ENCODE measurements at regions not wholly inside any gene's neighbourhood (a gene's known extent, or its start where the extent isn't known, plus 50 kb on each side); places are given as distances from the start of the nearest gene placed in this dataset.
"Not testable (repeated sequence)": the region's sequence is repeated elsewhere in the genome, so short reads cannot be mapped to it uniquely, and the experiment has no call there.

DNA sequence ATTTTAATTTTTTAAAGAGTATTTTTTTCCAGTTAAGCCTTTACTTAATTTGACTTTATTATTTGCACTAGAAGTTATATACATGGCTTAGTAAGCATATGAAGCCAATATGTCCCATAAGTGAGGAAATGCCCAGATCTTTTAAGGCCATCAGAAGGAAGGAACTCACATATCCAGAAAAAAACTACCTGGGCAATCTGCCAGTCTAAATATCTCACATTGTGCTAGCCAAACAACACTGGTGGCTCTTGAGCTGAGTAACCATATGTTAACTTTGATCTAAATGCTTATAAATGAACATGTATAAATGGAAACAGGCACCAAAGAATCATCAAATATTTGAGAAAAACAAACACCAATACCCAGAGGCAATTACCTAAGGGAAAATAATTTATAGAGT is 138.6 kb upstream of the APOOL start:
- DNase-seq = no peak

DNA sequence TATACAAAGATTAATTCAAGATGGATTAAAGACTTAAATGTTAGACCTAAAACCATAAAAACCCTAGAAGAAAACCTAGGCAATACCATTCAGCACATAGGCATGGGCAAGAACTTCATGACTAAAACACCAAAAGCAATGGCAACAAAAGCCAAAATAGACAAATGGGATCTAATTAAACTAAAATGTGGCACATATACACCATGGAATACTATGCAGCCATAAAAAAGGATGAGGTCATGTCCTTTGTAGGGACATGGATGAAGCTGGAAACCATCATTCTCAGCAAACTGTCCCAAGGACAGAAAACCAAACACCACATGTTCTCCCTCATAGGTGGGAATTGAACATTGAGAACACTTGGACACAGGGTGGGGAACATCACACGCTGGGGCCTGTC is 133.4 kb upstream of the APOOL start:
- DNase-seq = not testable (repeated sequence)

DNA sequence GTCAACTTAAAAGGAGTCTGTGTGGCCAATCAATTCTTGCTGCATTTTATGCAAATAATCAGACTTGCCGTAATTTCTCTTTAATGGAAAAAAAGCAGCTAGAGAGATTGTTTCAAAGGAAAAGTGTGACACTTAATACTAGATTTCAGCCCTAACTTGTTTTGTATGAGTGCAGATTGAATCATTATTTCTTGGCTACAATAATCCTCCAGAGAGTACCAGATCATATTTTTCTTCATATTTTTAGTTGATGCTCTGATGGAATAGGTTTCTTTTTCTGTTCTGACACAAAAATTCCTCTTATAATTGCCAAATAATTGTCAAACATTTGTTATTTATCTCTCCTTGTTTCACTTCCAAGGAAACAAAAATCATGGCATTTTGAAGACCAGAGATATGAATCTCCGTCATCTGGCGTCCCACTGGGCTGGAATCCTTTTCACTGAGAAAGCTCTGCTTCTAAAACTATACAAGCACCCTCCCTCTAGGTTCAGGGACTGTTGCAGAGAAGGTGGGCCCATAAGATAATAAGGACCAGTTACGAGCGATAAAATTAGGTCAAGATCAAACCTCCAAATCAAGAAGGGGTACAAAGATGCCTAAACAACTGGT is 131.4 kb upstream of the APOOL start:
- DNase-seq = not testable (repeated sequence)

DNA sequence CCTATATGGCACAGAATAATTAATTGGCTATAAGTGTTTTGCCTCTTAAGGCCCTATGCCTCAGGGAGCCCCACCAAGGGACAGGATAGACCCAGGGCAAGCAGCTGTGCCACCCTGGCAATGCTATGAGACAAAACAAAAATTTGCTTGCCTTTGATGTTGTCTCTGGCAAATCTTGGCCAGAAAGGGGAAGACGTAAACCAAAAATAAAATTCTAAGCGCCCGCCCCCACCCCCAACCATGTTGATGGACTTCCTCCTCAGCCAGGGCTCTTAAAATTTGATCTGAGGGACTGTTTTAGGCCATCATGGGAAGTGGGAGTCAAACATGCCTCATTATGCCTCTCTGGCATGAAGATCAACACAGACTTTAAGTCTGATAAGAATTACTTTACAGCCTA is 130.5 kb upstream of the APOOL start:
- DNase-seq = no peak

DNA sequence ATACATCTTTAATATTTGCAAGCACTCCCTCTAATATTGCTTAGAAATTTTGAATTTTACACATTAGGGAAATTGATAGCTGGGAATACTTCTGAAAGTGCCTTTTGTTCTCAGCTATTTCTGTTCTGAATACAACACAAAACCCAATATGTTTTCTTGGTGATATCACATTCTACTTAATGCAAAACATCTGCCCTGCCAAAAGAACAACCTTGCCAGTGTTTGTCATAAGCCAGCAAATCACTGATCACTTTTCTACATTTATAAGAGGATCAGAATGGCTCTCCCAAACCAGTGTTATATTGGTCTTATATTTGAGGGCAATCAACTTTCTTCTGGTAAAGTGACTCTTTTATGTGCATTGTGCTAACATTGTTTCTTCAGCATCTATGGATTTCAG is 126.8 kb upstream of the APOOL start:
- DNase-seq = no peak

DNA sequence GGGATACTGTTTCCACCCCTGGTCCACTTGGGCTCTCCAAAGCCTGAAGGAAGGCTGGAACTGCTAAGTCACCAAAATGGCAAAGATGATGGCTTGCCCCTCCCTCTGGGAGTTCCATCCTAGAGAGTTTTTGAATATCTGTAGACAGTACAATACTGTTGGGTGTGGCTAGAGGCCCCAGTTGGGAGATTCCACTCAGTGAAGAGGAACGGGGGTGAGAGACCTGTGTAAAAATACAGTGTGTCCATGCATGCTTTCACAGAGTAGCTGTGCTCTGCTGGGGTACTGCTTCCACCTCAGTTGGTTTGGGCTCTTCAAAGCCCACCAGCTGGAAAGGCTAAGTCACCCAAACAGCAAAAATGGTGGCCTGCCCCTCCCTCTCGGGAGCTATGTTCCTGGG is 109.8 kb upstream of the APOOL start:
- no peak for DNase-seq

DNA sequence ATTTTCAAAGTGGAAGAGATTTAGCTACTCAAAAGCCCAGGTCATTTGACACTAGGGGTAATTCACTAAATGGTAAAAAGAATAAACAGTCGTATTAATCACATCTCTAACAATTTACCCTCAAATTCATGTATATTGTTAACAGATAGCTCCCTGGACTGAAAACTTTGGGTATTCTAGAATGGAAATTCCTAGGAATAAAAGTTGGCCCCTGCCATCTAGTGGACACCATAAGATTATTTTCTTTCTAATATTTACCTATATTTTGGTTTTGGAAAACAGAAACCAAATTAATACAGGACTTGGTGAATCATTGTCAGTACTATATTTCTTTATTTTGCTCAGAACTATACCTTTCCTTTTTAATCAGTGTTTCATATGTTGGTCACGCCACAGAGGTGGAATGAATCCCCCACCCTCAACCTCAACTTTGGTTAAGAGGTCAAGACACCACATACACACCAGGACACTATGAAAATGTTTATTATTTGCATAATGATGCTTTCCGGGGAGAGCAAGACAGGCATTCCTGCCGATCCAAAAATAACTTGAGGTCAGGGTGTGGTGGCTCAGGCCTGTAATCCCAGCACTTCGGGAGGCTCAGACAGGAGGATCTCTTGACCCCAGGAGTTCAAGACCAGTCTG is 96.2 kb upstream of the APOOL start:
- DNase-seq = no peak

DNA sequence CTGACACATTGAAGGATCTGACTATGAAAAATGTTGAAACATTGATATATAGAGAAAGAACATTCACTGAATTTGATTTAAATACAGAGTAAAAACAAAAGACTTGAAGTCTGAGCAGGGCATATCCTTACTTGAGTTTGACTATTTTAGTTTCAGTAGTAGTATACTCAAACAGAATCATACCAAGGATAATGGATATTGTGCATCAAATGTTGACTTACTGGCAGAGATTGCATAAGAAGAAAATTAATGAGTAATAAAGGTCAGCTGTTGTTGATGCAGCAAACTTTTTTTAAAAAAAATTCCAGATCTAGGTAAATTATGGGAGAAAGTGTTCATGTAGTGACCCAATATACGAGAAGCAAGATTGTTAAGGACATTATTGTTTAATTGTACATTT is 94.5 kb upstream of the APOOL start:
- DNase-seq = no peak

DNA sequence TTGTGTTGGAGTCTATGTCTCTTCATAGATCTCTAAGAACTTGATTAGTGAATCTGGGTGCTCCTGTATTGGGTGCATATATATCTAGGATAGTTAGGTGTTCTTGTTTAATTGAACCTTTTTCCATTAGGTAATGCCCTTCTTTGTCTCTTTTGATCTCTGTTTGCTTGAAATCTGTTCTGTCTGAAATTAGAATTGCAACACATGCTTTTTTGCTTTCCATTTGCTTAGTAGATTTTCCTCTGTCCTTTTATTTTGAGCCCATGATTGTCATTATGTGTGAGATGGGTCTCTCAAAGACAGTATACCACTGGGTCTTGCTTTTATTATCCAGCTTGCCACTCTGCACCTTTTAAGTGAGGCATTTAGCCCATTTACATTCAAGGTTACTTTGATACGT is 79.1 kb upstream of the APOOL start:
- DNase-seq = no peak

DNA sequence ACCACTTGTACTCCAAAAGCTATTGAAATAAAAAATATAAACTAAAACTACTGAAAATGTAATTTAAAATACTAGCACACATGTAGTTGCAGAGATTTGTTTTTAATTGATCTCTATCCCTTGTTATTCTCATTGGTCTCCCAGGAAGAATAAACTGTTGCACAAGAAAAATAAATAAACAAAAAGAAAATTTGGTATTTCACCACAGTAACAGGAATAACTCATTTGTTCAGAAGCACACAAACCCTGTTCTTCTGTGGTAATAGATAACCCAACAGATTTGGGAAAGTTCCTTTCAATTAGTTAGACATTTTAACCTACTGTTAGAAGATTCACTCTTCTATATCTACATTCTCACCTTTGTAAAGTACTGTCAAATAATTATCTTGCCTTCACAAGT is 70.9 kb upstream of the APOOL start:
- DNase-seq = no peak

DNA sequence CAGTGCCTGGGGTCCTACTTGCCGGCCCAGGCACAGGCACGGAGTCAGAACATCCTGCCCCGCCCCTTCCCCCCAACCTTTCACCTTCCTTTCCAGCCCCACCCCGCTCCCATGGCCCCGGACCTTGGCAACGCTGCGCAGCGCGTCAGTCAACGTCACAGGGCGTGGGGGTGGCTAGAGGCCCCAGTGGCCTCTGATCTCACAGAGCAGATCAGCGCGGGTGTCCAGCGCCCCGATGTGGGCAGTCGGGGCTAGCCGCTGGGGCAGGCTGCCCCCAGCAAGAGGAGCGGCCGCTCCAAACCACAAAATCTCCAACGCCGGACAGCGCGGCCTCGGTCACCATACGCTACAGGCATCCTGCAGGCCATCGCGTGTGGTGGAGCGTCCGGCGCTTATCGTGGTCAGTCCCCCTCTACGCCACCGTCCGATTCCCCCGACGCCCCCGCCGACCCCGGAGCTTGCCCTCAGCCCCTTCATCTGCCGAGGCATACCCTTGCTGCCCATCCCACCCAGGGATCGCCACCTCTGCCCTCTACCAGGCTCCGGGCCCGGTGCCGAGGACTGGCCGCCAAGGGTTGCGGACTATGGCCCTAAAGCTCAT is 69.6 kb upstream of the APOOL start:
- DNase-seq = no peak
